PC-9 (cell line): ENCODE measurements at regions not wholly inside any gene's neighbourhood (a gene's known extent, or its start where the extent isn't known, plus 50 kb on each side); places are given as distances from the start of the nearest gene placed in this dataset.

ENCODE experiments used
- BruUV-seq: library from RNA; stranded (reverse); fragments of 400-500 nt; replicated peaks from 2 replicates; lab custom pipeline; 2021; lab: Mats Ljungman, UMichigan
- CTCF ChIA-PET: fragments of 300-600 bp; sonication (Branson Sonifier 250); formaldehyde crosslinking; loops from one replicate; lab custom pipeline; 2022; ENCODE audit warnings: antibody characterized with exemption; lab: Charles Lee
- POLR2A ChIA-PET: fragments of 300-600 bp; sonication (Branson Sonifier 250); formaldehyde crosslinking; loops from one replicate; lab custom pipeline; 2022; ENCODE audit warnings: antibody characterized with exemption; ENCODE audit not compliant: unreplicated experiment; lab: Charles Lee
- DNase-seq, 2 experiments: peaks; one replicate each; pipeline versions ENCODE4 v3.0.0 to v3.0.0-alpha.2; 2015 to 2022; ENCODE audit warnings: mixed read lengths in 1 of 2
- H2AFZ ChIP-seq: fragments of 200-600 bp; sonication (generic); 2 replicates; pipeline ENCODE4 v1.8.1; 2017; ENCODE audit warnings: antibody characterized with exemption
- H3F3A ChIP-seq: fragments of 200-600 bp; sonication (generic); 2 replicates; pipeline ENCODE4 v1.8.1; 2017; ENCODE audit warnings: antibody characterized with exemption, mild to moderate bottlenecking, low read depth; ENCODE audit not compliant: insufficient read depth
- H3K27ac ChIP-seq: fragments of 200-600 bp; sonication (generic); 2 replicates; pipeline ENCODE4 v1.6.1; 2016; ENCODE audit warnings: mixed run types
- H3K27me3 ChIP-seq: fragments of 200-600 bp; sonication (generic); 2 replicates; pipeline ENCODE4 v1.6.1; 2016; ENCODE audit warnings: low read depth, mixed run types; ENCODE audit not compliant: insufficient read depth
- H3K36me3 ChIP-seq: fragments of 200-600 bp; sonication (generic); 2 replicates; pipeline ENCODE4 v1.6.1; 2016; ENCODE audit warnings: low read depth, mixed run types
- H3K4me1 ChIP-seq: fragments of 200-600 bp; sonication (generic); replicated peaks from 2 replicates; pipeline ENCODE4 v1.6.1; 2016; ENCODE audit warnings: mixed run types; ENCODE audit not compliant: insufficient read depth
- H3K4me2 ChIP-seq: fragments of 200-600 bp; sonication (generic); 2 replicates; pipeline ENCODE4 v1.6.1; 2017; ENCODE audit warnings: mixed run types
- H3K4me3 ChIP-seq: fragments of 200-600 bp; sonication (generic); 2 replicates; pipeline ENCODE4 v1.6.1; 2016; ENCODE audit warnings: mixed run types
- H3K79me2 ChIP-seq: fragments of 200-600 bp; sonication (generic); 2 replicates; pipeline ENCODE4 v1.6.1; 2017; ENCODE audit warnings: low read depth, mixed run types
- H3K9me2 ChIP-seq: fragments of 200-600 bp; sonication (generic); 2 replicates; pipeline ENCODE4 v1.8.1; 2017; ENCODE audit warnings: mild to moderate bottlenecking; ENCODE audit not compliant: insufficient read depth
- H3K9me3 ChIP-seq: fragments of 200-600 bp; sonication (generic); 2 replicates; pipeline ENCODE4 v1.8.1; 2016; ENCODE audit warnings: low read depth; ENCODE audit not compliant: insufficient read depth
- H4K20me1 ChIP-seq: fragments of 200-600 bp; sonication (generic); 2 replicates; pipeline ENCODE4 v1.8.1; 2017; ENCODE audit not compliant: insufficient read depth
- EZH2 ChIP-seq: fragments of 200-600 bp; sonication (generic); IDR thresholded peaks from 2 replicates; pipeline ENCODE4 v1.8.0; 2017; ENCODE audit warnings: antibody characterized with exemption, low read depth
- intact Hi-C: fragments of 100-400 bp; cut with micrococcal nuclease; formaldehyde crosslinking; loops from one replicate; pipeline ENCODE4 v1.10.0; 2022; ENCODE audit not compliant: unreplicated experiment
- TF ChIP-seq, protein P1 (sequence below): fragments of 200-600 bp; sonication (generic); conservative IDR thresholded peaks from 2 replicates; pipeline ENCODE4 v1.6.1; 2017; ENCODE audit warnings: mixed run types, antibody characterized with exemption, mild to moderate bottlenecking, moderate library complexity

DNA sequence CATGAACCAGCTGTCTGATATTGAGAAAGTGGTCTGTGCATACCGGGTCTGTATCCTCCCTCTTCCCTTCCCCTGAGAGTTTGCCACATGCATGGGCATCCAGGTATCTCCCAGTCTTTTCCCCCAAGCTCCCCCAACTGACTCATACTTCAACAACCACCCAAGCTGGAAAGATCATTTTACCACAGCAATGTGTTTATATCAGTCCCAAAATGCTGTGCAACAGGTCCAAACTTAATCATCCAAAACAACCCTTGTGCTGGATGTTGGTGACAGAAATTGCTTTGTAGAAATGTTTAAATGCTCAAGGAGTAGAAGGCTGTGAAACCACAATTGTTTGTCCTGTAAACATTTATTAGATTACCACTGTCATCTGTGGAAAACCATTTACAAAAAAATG is 286.8 kb upstream of the KLF3 start:
- Histone ChIP-seq H3K27ac (no peak overlapping the region), H3K9me2 (0 out of 2 replicates have a peak, but pooled peaks cover 3% of the 10 kb centered on the region), H3K4me2 (no peak overlapping the region), H3K27me3 (no peaks in the 10 kb centered on the region), H3K9me3 (no peaks in the 10 kb centered on the region; the same call in 1 of the 2 replicates), H3K4me3 (no peak overlapping the region), H3K4me1 (no peaks in the 10 kb centered on the region), H2AFZ (no peak overlapping the region), H4K20me1 (no peaks in the 10 kb centered on the region), H3F3A (no peaks in the 10 kb centered on the region), H3K36me3 (no peaks in the 10 kb centered on the region), H3K79me2 (no peaks in the 10 kb centered on the region)
- POLR2A ChIA-PET = no interaction called here
- no TSS peak for BruUV-seq
- intact Hi-C loops = no loop called here
- CTCF ChIA-PET = no interaction called here
- TF ChIP-seq EZH2 = no peak
- TF ChIP-seq, protein P1, sequence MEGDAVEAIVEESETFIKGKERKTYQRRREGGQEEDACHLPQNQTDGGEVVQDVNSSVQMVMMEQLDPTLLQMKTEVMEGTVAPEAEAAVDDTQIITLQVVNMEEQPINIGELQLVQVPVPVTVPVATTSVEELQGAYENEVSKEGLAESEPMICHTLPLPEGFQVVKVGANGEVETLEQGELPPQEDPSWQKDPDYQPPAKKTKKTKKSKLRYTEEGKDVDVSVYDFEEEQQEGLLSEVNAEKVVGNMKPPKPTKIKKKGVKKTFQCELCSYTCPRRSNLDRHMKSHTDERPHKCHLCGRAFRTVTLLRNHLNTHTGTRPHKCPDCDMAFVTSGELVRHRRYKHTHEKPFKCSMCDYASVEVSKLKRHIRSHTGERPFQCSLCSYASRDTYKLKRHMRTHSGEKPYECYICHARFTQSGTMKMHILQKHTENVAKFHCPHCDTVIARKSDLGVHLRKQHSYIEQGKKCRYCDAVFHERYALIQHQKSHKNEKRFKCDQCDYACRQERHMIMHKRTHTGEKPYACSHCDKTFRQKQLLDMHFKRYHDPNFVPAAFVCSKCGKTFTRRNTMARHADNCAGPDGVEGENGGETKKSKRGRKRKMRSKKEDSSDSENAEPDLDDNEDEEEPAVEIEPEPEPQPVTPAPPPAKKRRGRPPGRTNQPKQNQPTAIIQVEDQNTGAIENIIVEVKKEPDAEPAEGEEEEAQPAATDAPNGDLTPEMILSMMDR = no peak
- no peak for DNase-seq

DNA sequence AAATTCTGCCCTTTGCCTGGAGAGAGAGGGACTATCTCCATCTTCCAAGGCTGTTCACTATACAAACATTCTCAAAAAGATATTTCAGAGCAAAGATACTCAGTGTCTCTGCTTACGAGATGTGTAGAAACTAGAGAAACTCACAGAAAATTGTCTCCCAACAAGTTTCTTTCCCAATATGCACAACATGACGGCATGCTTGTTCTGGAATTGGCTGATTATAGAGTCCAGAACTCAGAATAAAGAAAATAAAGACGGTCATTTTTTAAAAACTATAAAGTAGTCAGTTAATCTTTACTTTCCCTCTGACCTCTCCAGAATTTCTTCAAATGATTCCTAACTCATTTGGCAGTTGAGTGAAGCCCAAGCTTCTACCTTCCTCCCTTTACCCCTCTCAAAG is 285.5 kb upstream of the KLF3 start:
- no peaks in the 10 kb centered on the region for H3K4me1 ChIP-seq
- CTCF ChIA-PET = no interaction called here
- H3K4me3 ChIP-seq = no peak overlapping the region
- no peak overlapping the region for H3K27ac ChIP-seq
- H3K9me3 ChIP-seq = no peaks in the 10 kb centered on the region; the same call in 1 of the 2 replicates
- no peaks in the 10 kb centered on the region for H3F3A ChIP-seq
- POLR2A ChIA-PET = no interaction called here
- no peaks in the 10 kb centered on the region for H3K79me2 ChIP-seq
- no TSS peak for BruUV-seq
- no peak for DNase-seq
- H3K36me3 ChIP-seq = no peaks in the 10 kb centered on the region
- no peaks in the 10 kb centered on the region for H3K27me3 ChIP-seq
- no peak for TF ChIP-seq EZH2
- TF ChIP-seq, protein P1 = no peak
- no peak overlapping the region for H2AFZ ChIP-seq
- intact Hi-C loops = no loop called here
- H4K20me1 ChIP-seq = no peaks in the 10 kb centered on the region
- H3K9me2 ChIP-seq = 0 out of 2 replicates have a peak, but pooled peaks cover 3% of the 10 kb centered on the region
- H3K4me2 ChIP-seq = no peak overlapping the region

DNA sequence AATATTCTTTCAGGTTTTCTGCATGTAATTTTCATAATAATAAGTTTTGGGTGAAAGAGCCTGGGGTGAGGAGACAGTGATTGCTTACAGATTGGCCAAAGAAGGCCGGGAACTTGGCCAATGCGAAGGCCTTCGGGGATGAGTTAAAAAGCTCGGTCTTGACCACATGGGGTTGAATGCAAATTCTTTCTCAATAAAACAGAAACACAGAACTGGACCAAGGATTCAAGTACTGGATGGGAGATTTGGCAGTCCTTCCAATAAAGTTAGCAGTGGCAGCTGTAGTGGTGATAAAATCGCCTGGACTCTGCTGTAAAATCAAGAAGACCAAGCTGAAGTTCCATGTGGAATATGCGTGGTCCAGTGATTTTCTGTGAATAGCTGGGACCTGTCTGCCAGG is 282.2 kb upstream of the KLF3 start:
- Histone ChIP-seq H3K4me2 (no peak overlapping the region), H3K79me2 (no peaks in the 10 kb centered on the region), H2AFZ (no peak overlapping the region), H4K20me1 (no peaks in the 10 kb centered on the region), H3K9me2 (0 out of 2 replicates have a peak, but pooled peaks cover 3% of the 10 kb centered on the region), H3K4me3 (no peak overlapping the region), H3K36me3 (no peaks in the 10 kb centered on the region), H3K9me3 (no peaks in the 10 kb centered on the region; the same call in 1 of the 2 replicates), H3K27me3 (no peaks in the 10 kb centered on the region), H3F3A (no peaks in the 10 kb centered on the region), H3K27ac (no peak overlapping the region), H3K4me1 (peaks cover 15% of the 10 kb centered on the region)
- POLR2A ChIA-PET = no interaction called here
- no peak for DNase-seq
- no peak for TF ChIP-seq EZH2
- TF ChIP-seq, protein P1 = no peak
- CTCF ChIA-PET = no interaction called here
- no TSS peak for BruUV-seq
- intact Hi-C loops = loop anchor here (10.0 kb wide), 1 partner anchor 197 kb away; no protein-coding TSS in a partner anchor
